ENCODE measurements at regions not wholly inside any gene's neighbourhood (a gene's known extent, or its start where the extent isn't known, plus 50 kb on each side); places are given as distances from the start of the nearest gene placed in this dataset.

DNA sequence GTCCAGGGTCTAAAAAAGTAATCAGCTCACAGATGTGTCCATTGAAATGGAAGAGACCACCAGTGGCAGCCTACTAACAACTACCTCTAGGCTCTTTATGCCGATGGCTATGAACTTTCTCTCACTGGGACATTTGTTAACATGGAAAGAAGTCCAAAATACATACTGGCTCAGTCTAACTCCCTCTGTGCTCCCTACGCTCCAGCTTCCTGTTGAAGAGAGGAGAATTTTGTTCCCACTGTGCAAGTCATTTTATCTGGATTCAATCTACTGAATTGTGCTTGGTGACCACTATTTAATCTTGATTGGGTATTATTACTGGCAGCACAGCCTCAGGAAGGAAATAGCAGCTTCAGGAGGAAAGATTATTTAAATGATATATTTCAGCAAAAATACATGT lies 128.8 kb upstream of the ARGLU1 start:
- Histone ChIP-seq H3K9me1 (ENCODE audit: control insufficient read depth, insufficient read depth, low read length) (no peaks in the 10 kb centered on the region), H3K27me3 (ENCODE audit: control insufficient read depth in 2 of 2, insufficient read depth in 2 of 2, low read length in 2 of 2) (no peaks in the 10 kb centered on the region), H3K36me3 (ENCODE audit: control insufficient read depth, insufficient read depth, low read length) (no peaks in the 10 kb centered on the region), H3K4me1 (replicated peaks in 1 of 2; ENCODE audit: control insufficient read depth in 2 of 2, insufficient read depth in 2 of 2, low read length in 2 of 2) (no peaks in the 10 kb centered on the region), H2AFZ (ENCODE audit: low read depth, low read length) (no peak overlapping the region), H3K9me3 (replicated peaks; ENCODE audit: control insufficient read depth, insufficient read depth, low read depth, low read length) (no peaks in the 10 kb centered on the region), H3K27ac (ENCODE audit: extremely low read depth, low read depth, low read length) (no peak overlapping the region), H4K20me1 (replicated peaks; ENCODE audit: control insufficient read depth, insufficient read depth, low read length) (no peaks in the 10 kb centered on the region), H3K4me2 (ENCODE audit: insufficient read depth, low read length) (no peak overlapping the region), H3K79me2 (ENCODE audit: control insufficient read depth, insufficient read depth, low read length) (no peaks in the 10 kb centered on the region), H3K9ac (ENCODE audit: insufficient read depth in 1 of 2, low read depth in 2 of 2, low read length in 2 of 2) (no peak overlapping the region), H3K4me3 (no peak overlapping the region)
- CTCF ChIA-PET (ENCODE audit: low intra/inter-chr PET ratio), result no interaction called here
- BruUV-seq (replicated peaks), result no TSS peak
- intact Hi-C loops (cut with micrococcal nuclease) (no loop called here), in situ Hi-C loops (cut with MboI) (no loop called here)
- ATAC-seq (no peak), FAIRE-seq (no peak), DNase-seq (ENCODE audit: extremely low read depth in 1 of 4, low spot score in 3 of 4) (no peak)
- TF ChIP-seq SREBF1 (IDR thresholded peaks at IDR 0.05; ENCODE audit: borderline replicate concordance, low read depth, low read length), result no peak
- no peak for TF ChIP-seq NRF1 (conservative IDR thresholded peaks at IDR 0.05 in 1 of 2, IDR thresholded peaks at IDR 0.05 in 1 of 2)
- no peak for TF ChIP-seq NR2C1 (IDR thresholded peaks at IDR 0.05)
- no peak for TF ChIP-seq NR2C1 (tag; IDR thresholded peaks at IDR 0.05)
- TF ChIP-seq ELF1 (tag; IDR thresholded peaks at IDR 0.05), result no peak
- no peak for TF ChIP-seq SMAD4 (CRISPR knock-in tag; conservative IDR thresholded peaks at IDR 0.05)
- TF ChIP-seq DIDO1 (tag; IDR thresholded peaks at IDR 0.05; ENCODE audit: low read depth), result no peak
- TF ChIP-seq ZNF431 (CRISPR knock-in tag; IDR thresholded peaks at IDR 0.05), result no peak
- no peak for TF ChIP-seq ZBED1 (IDR thresholded peaks at IDR 0.05)
- TF ChIP-seq, protein P1, sequence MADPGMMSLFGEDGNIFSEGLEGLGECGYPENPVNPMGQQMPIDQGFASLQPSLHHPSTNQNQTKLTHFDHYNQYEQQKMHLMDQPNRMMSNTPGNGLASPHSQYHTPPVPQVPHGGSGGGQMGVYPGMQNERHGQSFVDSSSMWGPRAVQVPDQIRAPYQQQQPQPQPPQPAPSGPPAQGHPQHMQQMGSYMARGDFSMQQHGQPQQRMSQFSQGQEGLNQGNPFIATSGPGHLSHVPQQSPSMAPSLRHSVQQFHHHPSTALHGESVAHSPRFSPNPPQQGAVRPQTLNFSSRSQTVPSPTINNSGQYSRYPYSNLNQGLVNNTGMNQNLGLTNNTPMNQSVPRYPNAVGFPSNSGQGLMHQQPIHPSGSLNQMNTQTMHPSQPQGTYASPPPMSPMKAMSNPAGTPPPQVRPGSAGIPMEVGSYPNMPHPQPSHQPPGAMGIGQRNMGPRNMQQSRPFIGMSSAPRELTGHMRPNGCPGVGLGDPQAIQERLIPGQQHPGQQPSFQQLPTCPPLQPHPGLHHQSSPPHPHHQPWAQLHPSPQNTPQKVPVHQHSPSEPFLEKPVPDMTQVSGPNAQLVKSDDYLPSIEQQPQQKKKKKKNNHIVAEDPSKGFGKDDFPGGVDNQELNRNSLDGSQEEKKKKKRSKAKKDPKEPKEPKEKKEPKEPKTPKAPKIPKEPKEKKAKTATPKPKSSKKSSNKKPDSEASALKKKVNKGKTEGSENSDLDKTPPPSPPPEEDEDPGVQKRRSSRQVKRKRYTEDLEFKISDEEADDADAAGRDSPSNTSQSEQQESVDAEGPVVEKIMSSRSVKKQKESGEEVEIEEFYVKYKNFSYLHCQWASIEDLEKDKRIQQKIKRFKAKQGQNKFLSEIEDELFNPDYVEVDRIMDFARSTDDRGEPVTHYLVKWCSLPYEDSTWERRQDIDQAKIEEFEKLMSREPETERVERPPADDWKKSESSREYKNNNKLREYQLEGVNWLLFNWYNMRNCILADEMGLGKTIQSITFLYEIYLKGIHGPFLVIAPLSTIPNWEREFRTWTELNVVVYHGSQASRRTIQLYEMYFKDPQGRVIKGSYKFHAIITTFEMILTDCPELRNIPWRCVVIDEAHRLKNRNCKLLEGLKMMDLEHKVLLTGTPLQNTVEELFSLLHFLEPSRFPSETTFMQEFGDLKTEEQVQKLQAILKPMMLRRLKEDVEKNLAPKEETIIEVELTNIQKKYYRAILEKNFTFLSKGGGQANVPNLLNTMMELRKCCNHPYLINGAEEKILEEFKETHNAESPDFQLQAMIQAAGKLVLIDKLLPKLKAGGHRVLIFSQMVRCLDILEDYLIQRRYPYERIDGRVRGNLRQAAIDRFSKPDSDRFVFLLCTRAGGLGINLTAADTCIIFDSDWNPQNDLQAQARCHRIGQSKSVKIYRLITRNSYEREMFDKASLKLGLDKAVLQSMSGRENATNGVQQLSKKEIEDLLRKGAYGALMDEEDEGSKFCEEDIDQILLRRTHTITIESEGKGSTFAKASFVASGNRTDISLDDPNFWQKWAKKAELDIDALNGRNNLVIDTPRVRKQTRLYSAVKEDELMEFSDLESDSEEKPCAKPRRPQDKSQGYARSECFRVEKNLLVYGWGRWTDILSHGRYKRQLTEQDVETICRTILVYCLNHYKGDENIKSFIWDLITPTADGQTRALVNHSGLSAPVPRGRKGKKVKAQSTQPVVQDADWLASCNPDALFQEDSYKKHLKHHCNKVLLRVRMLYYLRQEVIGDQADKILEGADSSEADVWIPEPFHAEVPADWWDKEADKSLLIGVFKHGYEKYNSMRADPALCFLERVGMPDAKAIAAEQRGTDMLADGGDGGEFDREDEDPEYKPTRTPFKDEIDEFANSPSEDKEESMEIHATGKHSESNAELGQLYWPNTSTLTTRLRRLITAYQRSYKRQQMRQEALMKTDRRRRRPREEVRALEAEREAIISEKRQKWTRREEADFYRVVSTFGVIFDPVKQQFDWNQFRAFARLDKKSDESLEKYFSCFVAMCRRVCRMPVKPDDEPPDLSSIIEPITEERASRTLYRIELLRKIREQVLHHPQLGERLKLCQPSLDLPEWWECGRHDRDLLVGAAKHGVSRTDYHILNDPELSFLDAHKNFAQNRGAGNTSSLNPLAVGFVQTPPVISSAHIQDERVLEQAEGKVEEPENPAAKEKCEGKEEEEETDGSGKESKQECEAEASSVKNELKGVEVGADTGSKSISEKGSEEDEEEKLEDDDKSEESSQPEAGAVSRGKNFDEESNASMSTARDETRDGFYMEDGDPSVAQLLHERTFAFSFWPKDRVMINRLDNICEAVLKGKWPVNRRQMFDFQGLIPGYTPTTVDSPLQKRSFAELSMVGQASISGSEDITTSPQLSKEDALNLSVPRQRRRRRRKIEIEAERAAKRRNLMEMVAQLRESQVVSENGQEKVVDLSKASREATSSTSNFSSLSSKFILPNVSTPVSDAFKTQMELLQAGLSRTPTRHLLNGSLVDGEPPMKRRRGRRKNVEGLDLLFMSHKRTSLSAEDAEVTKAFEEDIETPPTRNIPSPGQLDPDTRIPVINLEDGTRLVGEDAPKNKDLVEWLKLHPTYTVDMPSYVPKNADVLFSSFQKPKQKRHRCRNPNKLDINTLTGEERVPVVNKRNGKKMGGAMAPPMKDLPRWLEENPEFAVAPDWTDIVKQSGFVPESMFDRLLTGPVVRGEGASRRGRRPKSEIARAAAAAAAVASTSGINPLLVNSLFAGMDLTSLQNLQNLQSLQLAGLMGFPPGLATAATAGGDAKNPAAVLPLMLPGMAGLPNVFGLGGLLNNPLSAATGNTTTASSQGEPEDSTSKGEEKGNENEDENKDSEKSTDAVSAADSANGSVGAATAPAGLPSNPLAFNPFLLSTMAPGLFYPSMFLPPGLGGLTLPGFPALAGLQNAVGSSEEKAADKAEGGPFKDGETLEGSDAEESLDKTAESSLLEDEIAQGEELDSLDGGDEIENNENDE (IDR thresholded peaks at IDR 0.05; ENCODE audit: low read depth, low read length), result no peak
- POLR2A ChIA-PET, result no interaction called here
- 0% methylated on average over 2 of the region's 2 CpGs for WGBS (ENCODE audit: insufficient coverage, low coverage, missing lambda C conversion rate)

All from K562 (cell line).